Ascending aorta (tissue), 2 donors: ENCODE measurements at regions not wholly inside any gene's neighbourhood (a gene's known extent, or its start where the extent isn't known, plus 50 kb on each side); places are given as distances from the start of the nearest gene placed in this dataset.
"Not testable (repeated sequence)": the region's sequence is repeated elsewhere in the genome, so short reads cannot be mapped to it uniquely, and the experiment has no call there.

ENCODE experiments used
- DNase-seq, 2 donors: peaks; one replicate each; pipeline ENCODE4 v3.0.0-alpha.2; 2019; ENCODE audit warnings: low spot score in 2 of 2
- H3K27ac ChIP-seq, 2 donors: fragments of 200-600 bp; sonication (generic); one replicate each; pipeline ENCODE4 v1.5.1; 2016 to 2017; ENCODE audit warnings: mild to moderate bottlenecking in 1 of 2
- H3K27me3 ChIP-seq: fragments of 200-600 bp; sonication (generic); one replicate; pipeline ENCODE4 v1.5.1; 2017
- H3K36me3 ChIP-seq, 2 donors: fragments of 200-600 bp; sonication (generic); one replicate each; pipeline ENCODE4 v1.5.1; 2016
- H3K4me1 ChIP-seq, 2 donors: fragments of 200-600 bp; sonication (generic); one replicate each; pipeline ENCODE4 v1.5.1; 2016 to 2017; ENCODE audit warnings: mild to moderate bottlenecking in 1 of 2
- H3K4me3 ChIP-seq, 2 donors: fragments of 200-600 bp; sonication (generic); one replicate each; pipeline ENCODE4 v1.5.1; 2016 to 2017; ENCODE audit warnings: mild to moderate bottlenecking in 1 of 2
- H3K9me3 ChIP-seq, 2 donors: fragments of 200-600 bp; sonication (generic); one replicate each; pipeline ENCODE4 v1.5.1; 2016
- CTCF ChIP-seq, 3 experiments: fragments of 200-600 bp in 2 of 3; fragments of 450-650 bp in 1 of 3; sonication (generic) in 2 of 3; IDR thresholded peaks; one replicate each; pipeline ENCODE4 v1.5.1; 2016 to 2019; ENCODE audit warnings: antibody characterized with exemption in 3 of 3, mild to moderate bottlenecking in 1 of 3, moderate library complexity in 1 of 3
- intact Hi-C: fragments of 100-400 bp; cut with DNase I; formaldehyde crosslinking; loops from one replicate; pipeline ENCODE4 v1.15.1; 2023

DNA sequence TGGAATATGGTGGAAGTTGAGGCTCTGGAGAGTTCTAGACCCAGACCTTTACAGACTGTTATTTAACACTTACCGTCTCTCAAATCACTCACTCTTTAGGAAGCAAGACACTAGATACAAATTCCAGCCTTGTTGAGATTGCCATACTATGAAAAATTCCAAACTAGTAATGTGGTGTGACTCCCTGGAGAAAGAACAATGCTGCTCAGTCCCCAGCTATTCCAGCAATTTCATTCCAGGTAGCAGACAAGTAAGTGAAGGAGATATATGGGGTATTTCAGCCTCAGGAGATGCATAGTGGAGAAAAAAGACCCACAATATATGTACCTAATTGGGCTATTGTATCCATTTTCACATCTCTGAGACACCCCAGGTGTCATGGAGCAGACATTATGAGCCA is 678.9 kb upstream of the LMO3 start:
- TF ChIP-seq CTCF (IDR thresholded peaks at IDR 0.05): no peak
- no peak overlapping the region for H3K4me3 ChIP-seq
- intact Hi-C loops: no loop called here
- H3K27me3 ChIP-seq: no peaks in the 10 kb centered on the region
- no peaks in the 10 kb centered on the region for H3K36me3 ChIP-seq
- DNase-seq: no peak
- no peaks in the 10 kb centered on the region for H3K4me1 ChIP-seq
- peaks cover 0 to 8% of the 10 kb centered on the region in 2 donors for H3K9me3 ChIP-seq
- H3K27ac ChIP-seq: no peak overlapping the region

DNA sequence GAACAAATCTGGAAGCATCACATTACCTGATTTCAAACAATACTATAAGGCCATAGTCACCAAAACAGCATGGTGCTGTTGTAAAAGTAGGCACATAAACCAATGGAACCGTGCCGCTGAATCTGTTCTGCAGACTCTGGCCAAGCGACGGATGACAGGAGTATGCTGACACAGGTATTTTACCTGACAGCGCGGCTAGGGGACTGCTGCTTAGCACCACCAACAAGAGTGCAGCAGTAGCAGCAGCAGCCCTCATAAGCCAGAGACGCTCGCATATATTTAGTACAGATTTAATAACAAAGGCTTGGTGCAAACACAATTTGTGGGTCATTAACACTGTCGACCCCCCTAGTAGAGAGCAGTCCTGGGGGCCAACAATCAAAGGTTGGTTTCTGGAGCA is 677.6 kb upstream of the LMO3 start:
- Histone ChIP-seq H3K9me3 (peaks cover 0 to 8% of the 10 kb centered on the region in 2 donors), H3K36me3 (no peaks in the 10 kb centered on the region), H3K4me1 (no peaks in the 10 kb centered on the region), H3K27ac (no peak overlapping the region), H3K4me3 (no peak overlapping the region), H3K27me3 (no peaks in the 10 kb centered on the region)
- no peak for DNase-seq
- no peak for TF ChIP-seq CTCF (IDR thresholded peaks at IDR 0.05)
- intact Hi-C loops: no loop called here

GRCh38 chr12:17282169-17282568 is 676.2 kb upstream of the LMO3 start:
- H3K36me3 ChIP-seq, H3K27ac ChIP-seq, H3K27me3 ChIP-seq, H3K9me3 ChIP-seq, H3K4me3 ChIP-seq, DNase-seq, H3K4me1 ChIP-seq, intact Hi-C loops: not testable (repeated sequence)

GRCh38 chr12:17278946-17279345 is 673.0 kb upstream of the LMO3 start:
- Histone ChIP-seq H3K4me3 (no peak overlapping the region), H3K36me3 (no peaks in the 10 kb centered on the region), H3K9me3 (no peaks in the 10 kb centered on the region), H3K27ac (no peak overlapping the region), H3K4me1 (no peaks in the 10 kb centered on the region), H3K27me3 (no peaks in the 10 kb centered on the region)
- no peak for TF ChIP-seq CTCF (IDR thresholded peaks at IDR 0.05)
- intact Hi-C loops: no loop called here
- DNase-seq: no peak

DNA sequence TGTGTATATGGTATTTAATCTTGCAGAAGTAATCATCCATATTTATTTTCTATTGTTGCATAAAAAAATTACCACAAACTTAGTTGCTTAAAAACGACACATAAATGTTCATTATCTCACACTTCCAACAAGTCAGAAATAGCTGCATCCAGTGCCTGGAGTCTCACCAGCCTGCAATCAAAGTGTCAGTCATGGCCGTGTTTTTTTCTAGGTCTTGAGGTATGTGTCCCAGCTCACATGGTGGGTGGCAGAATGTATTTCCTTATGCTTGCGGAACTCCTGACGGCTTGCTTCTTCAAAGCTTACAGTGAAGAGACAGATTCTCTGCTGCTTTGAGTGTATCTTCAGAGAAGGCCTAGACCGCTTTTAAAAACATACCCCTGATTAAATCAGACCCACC is 670.2 kb upstream of the LMO3 start:
- no peak overlapping the region for H3K27ac ChIP-seq
- no peak overlapping the region for H3K4me3 ChIP-seq
- no peaks in the 10 kb centered on the region for H3K36me3 ChIP-seq
- no peaks in the 10 kb centered on the region for H3K9me3 ChIP-seq
- no peak for TF ChIP-seq CTCF (IDR thresholded peaks at IDR 0.05)
- intact Hi-C loops: no loop called here
- no peak for DNase-seq
- no peaks in the 10 kb centered on the region for H3K27me3 ChIP-seq
- no peaks in the 10 kb centered on the region for H3K4me1 ChIP-seq

DNA sequence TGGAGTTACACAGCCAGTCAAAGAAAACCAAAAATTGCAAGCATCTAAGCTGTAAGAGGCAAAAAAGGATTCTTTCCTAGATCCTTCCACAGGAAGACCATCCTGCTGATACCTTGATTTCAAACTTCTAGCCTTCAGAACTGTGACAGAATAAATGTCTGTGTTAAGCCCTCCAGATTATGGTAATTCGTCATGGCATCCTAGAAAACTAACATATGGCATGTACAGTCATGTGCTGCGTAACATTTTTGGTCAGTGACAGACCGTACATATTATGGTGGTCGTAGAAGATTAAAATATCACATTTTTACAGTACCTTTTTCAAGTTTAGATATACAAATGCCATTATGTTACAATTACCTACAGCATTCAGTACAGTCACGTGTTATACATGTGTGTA is 660.9 kb upstream of the LMO3 start:
- Histone ChIP-seq H3K36me3 (no peaks in the 10 kb centered on the region), H3K9me3 (no peaks in the 10 kb centered on the region), H3K27ac (no peak overlapping the region), H3K4me3 (no peak overlapping the region), H3K4me1 (no peaks in the 10 kb centered on the region), H3K27me3 (no peaks in the 10 kb centered on the region)
- intact Hi-C loops: no loop called here
- no peak for DNase-seq
- TF ChIP-seq CTCF (IDR thresholded peaks at IDR 0.05): no peak
